BLaER1 treated with 17β-estradiol and CSF1 and Interleukin-3, amounts not matched to agents 10 nM and 100 nM (cell line): ENCODE measurements at regions not wholly inside any gene's neighbourhood (a gene's known extent, or its start where the extent isn't known, plus 50 kb on each side); places are given as distances from the start of the nearest gene placed in this dataset.

ENCODE experiments used
- H3K27ac ChIP-seq, 11 experiments: shearing (Covaris generic); formaldehyde crosslinking; 2 replicates each; pipeline ENCODE4 v1.8.1; 2022
- H3K27me3 ChIP-seq, 11 experiments: shearing (Covaris generic); formaldehyde crosslinking; 2 replicates each; pipeline ENCODE4 v1.8.1; 2022
- H3K36me3 ChIP-seq, 11 experiments: shearing (Covaris generic); formaldehyde crosslinking; 2 replicates each; pipeline ENCODE4 v1.8.1; 2022
- H3K4me1 ChIP-seq, 10 experiments: shearing (Covaris generic); formaldehyde crosslinking; 2 replicates each; pipeline ENCODE4 v1.8.1; 2022
- H3K4me2 ChIP-seq, 11 experiments: shearing (Covaris generic); formaldehyde crosslinking; 2 replicates each; pipeline ENCODE4 v1.8.1; 2022
- H3K4me3 ChIP-seq, 10 experiments: shearing (Covaris generic); formaldehyde crosslinking; 2 replicates each; pipeline ENCODE4 v1.8.1; 2022
- H3K9ac ChIP-seq, 11 experiments: shearing (Covaris generic); formaldehyde crosslinking; 2 replicates each; pipeline ENCODE4 v1.8.1; 2022
- H3K9me3 ChIP-seq, 11 experiments: shearing (Covaris generic); formaldehyde crosslinking; replicated peaks in 1 of 11; 2 replicates each; pipeline ENCODE4 v1.8.1; 2022
- H4K20me1 ChIP-seq, 11 experiments: shearing (Covaris generic); formaldehyde crosslinking; 2 replicates each; pipeline ENCODE4 v1.8.1; 2022
- Cebpa-rat ChIP-seq, 11 experiments: shearing (Covaris generic); IDR thresholded peaks; 2 replicates each; pipeline ENCODE4 v1.8.1; 2022

DNA sequence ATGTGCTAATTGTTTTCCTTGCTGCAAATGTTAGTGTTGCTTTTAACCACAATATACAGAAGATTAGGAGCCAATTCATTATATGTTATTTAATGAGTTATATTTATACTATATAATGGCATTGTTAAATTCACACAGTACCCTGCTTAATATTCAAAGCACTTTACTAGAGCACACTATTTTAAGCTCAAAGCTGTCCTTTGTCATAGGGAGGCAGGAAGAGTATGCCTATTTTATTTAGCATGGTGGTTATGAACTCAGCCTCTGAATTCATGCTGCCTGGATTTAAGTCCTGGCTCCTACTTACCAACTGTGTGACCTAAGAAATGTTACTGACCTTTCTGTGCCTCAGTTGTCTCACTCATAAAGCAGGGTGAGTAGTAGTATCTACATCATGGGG, 80.5 kb downstream of the FASTKD2 start:
- Histone ChIP-seq H3K27me3 (no peaks in the 10 kb centered on the region), H3K27ac (no peak overlapping the region), H3K9me3 (no peaks in the 10 kb centered on the region), H3K9ac (no peak overlapping the region), H4K20me1 (no peaks in the 10 kb centered on the region), H3K4me2 (no peak overlapping the region), H3K4me3 (no peak overlapping the region), H3K36me3 (no peaks in the 10 kb centered on the region), H3K4me1 (no peaks in the 10 kb centered on the region)
- no peak for TF ChIP-seq Cebpa-rat (IDR thresholded peaks at IDR 0.05)

DNA sequence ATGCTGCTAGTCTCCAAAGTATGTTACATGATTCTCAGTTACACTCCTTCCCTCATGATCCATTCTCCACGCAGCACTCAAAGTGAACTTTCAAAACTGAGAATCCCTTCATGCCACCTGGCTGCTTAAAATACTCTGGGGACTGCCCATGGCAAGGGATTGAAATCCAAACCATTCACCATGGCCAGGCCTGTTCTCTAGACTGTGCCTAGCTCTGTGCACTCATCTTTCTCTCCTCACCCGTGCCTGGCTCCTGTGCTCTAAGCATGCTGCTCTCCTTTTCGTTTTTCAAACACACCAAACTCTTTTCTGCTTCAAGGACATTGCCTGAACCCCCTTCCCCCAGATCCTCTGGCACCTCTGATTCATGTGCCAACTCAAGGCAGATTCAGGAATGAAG, 80.9 kb downstream of the FASTKD2 start:
- Histone ChIP-seq H3K27ac (no peak overlapping the region), H4K20me1 (no peaks in the 10 kb centered on the region)

DNA sequence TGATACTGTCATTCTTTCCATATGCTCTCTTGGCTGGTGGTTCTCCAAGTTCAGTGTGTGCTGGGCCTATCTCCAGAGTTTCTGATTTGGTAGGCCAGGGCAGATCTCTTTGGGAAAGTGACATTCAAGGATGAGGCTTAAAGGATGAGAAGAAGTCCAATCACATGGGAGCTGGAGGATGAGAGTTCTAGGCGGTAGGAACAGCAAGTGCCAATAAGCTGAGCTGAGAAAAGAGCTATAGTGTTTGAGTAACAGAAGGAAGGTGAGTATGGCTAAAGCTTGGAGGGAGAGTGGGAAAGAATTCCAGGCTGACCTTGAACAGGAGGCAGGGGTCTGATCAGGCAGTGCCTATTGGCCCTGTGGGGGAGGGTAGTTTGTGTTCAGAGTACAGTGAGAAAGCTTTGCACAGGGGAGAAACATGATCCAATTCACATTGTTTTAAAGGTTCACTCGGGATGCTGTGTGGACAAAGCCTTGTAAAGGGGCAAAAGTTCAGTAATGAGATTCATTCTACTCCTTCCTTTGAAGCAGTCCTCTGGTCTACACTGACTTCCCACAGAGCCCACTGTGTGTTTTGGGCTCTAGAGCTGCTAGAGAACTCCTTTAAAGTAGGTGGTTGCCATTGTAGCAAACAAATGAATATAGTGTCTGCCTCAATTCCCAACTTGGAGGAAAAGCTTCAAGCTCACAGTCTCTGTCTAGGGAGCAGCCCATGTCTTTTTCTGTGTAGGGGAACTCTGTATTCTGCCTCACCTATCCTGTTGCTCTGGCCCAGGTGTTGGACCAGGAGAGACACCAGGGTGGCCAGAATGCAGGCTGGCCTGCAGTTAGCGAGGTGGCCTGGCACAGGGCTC, 81.8 kb downstream of the FASTKD2 start:
- no peak for TF ChIP-seq Cebpa-rat (IDR thresholded peaks at IDR 0.05)
- H3K27me3 ChIP-seq: no peaks in the 10 kb centered on the region
- no peaks in the 10 kb centered on the region for H3K36me3 ChIP-seq
- H3K9me3 ChIP-seq: no peaks in the 10 kb centered on the region
- H3K4me2 ChIP-seq: no peak overlapping the region
- H3K4me1 ChIP-seq: no peaks in the 10 kb centered on the region
- H3K9ac ChIP-seq: no peak overlapping the region
- no peak overlapping the region for H3K4me3 ChIP-seq
- H3K27ac ChIP-seq: no peak overlapping the region
- H4K20me1 ChIP-seq: no peaks in the 10 kb centered on the region

More for the DNA sequence above, 80.9 kb downstream of the FASTKD2 start:
- H3K9ac ChIP-seq: no peak overlapping the region
- H3K36me3 ChIP-seq: no peaks in the 10 kb centered on the region
- no peaks in the 10 kb centered on the region for H3K9me3 ChIP-seq
- no peak for TF ChIP-seq Cebpa-rat (IDR thresholded peaks at IDR 0.05)
- no peak overlapping the region for H3K4me2 ChIP-seq
- no peaks in the 10 kb centered on the region for H3K4me1 ChIP-seq
- no peak overlapping the region for H3K4me3 ChIP-seq
- H3K27me3 ChIP-seq: no peaks in the 10 kb centered on the region

DNA sequence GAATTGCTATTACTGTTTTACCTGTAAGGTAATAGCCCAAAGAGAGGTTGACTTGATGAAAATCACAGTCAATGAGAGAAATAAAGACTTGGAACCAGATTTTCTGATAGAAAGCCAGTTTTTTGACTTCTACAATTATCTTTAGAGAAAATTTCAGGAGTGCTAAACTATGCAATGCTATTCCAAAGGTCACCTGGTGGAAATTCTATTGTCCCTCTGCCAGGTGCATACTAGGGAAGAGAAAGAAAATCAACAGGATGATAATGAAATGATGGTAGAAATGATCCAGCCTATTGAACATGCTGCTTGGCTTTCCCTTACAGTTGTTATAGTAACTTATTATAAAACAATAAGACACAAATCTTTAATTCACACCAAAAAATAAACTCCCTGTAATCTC, 85.0 kb downstream of the FASTKD2 start:
- no peak overlapping the region for H3K9ac ChIP-seq
- H3K36me3 ChIP-seq: no peaks in the 10 kb centered on the region
- H3K4me2 ChIP-seq: no peak overlapping the region
- H3K27ac ChIP-seq: no peak overlapping the region
- H3K4me1 ChIP-seq: no peaks in the 10 kb centered on the region
- no peaks in the 10 kb centered on the region for H3K27me3 ChIP-seq
- H3K9me3 ChIP-seq: no peaks in the 10 kb centered on the region
- H4K20me1 ChIP-seq: no peaks in the 10 kb centered on the region
- TF ChIP-seq Cebpa-rat (IDR thresholded peaks at IDR 0.05): no peak
- no peak overlapping the region for H3K4me3 ChIP-seq

DNA sequence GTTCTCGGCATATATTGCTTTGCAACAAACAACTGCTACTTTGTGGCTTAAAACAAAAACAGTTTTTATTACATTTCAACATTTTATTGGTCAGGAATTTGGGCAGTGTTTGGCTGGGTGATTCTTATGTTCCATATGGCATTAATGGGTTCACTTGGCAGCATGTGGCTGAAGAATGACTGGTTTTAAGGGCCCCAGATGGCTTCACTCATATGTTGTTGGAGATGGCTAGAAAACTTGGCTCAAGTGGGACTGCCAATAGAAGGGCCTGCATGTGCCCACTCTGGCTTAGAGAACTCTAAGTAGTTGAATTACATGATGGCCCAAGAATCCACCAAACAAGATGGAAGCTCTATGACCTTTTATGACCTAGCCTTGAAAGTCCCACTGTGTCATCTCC, 86.1 kb downstream of the FASTKD2 start:
- Histone ChIP-seq H3K27ac (no peak overlapping the region), H3K4me2 (no peak overlapping the region), H3K9ac (no peak overlapping the region), H4K20me1 (no peaks in the 10 kb centered on the region), H3K4me3 (no peak overlapping the region), H3K9me3 (no peaks in the 10 kb centered on the region), H3K36me3 (no peaks in the 10 kb centered on the region), H3K27me3 (no peaks in the 10 kb centered on the region), H3K4me1 (no peaks in the 10 kb centered on the region)
- no peak for TF ChIP-seq Cebpa-rat (IDR thresholded peaks at IDR 0.05)

DNA sequence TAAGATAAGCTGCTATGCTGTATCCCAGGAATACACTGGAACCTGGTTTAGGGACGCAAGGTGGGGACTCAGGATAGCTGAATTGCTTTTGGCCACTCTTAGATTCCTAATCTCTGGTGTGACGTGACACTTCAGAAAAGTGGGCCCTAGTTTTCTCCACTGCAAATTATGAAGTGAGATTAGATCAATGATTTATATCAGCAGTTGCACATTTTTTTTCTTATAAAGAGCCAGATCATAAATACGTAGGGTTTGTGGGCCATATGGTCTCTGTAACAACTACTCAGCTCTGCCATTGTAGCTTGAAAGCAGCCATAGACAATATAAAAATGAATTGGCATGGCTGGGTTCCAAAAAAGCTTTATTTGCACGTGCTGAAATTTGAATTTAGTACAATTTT, 85.4 kb upstream of the CPO start:
- Histone ChIP-seq H3K27ac (no peak overlapping the region), H3K4me2 (no peak overlapping the region), H3K9me3 (no peaks in the 10 kb centered on the region), H3K27me3 (no peaks in the 10 kb centered on the region), H3K4me3 (no peak overlapping the region), H3K36me3 (no peaks in the 10 kb centered on the region), H3K9ac (no peak overlapping the region), H3K4me1 (peaks cover 0 to 4% (median 2%) of the 10 kb centered on the region in 10 experiments; a peak in 9 of 20 replicates), H4K20me1 (no peaks in the 10 kb centered on the region)
- TF ChIP-seq Cebpa-rat (IDR thresholded peaks at IDR 0.05): no peak

DNA sequence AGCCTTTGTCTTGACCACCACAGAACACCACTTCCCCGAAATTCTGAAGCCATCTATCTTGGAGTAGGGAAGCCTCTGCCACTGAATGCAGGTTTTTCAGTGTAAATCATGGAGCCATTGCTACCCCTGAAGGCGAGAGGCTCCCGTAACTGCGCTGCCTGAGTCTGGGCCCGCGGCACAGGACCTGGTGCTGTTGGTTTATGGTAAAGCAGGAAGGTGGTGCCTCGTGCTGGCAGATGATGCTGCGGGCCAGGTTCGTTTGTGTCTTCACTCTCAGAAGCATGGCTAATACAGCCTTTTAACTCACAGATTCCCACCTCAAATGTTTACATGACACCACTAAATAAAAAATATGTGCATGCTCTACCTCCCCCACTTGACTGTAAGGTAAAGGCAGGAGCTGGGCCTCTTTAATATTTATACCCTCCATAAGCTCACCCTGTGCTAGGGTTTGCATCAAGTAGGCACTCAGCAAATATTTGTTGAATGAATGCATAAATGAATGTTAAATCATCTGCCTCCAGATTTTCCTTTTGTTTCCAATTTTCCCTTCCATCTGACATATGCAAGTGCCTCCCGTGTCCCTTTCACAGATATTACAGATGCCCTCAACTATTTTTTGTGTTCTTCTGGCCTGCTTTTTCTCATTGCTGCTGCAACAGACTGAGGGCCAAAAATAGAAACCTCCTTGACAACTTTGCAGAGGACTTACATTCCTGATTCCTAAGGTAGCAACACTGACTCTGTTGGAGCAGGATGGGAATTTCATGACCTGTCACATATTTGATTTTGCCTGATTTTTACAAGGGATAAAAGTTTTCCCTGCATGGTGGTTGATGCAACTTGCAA, 83.5 kb upstream of the CPO start:
- Histone ChIP-seq H3K4me3 (no peak overlapping the region), H3K9me3 (no peaks in the 10 kb centered on the region), H3K27me3 (no peaks in the 10 kb centered on the region), H3K27ac (no peak overlapping the region), H3K4me1 (peaks cover 0 to 12% (median 9%) of the 10 kb centered on the region in 10 experiments; a peak in 13 of 20 replicates), H3K4me2 (no peak overlapping the region), H3K9ac (no peak overlapping the region), H4K20me1 (no peaks in the 10 kb centered on the region), H3K36me3 (no peaks in the 10 kb centered on the region)
- TF ChIP-seq Cebpa-rat (IDR thresholded peaks at IDR 0.05): no peak

DNA sequence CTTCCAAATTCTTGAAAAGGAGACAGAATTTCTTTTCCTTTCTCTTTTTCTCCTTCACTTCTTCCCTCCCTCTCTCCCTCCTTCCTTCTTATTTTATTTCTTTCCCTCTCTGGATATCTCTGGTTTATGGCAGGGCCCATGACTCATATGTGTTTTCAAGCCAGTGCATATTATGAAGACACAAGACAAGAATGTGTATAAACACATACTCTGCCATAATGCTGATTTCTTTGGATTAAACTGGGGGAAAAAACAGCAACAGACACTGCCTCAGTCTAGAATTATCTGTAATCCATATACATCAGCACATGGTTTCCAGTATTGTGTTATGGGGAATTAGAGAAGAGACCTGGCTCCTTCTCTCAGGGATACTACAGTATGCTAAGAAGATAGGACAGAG, 82.8 kb upstream of the CPO start:
- no peak overlapping the region for H3K9ac ChIP-seq
- no peaks in the 10 kb centered on the region for H3K9me3 ChIP-seq
- H3K4me1 ChIP-seq: peaks cover 0 to 12% (median 9%) of the 10 kb centered on the region in 10 experiments; a peak in 13 of 20 replicates

DNA sequence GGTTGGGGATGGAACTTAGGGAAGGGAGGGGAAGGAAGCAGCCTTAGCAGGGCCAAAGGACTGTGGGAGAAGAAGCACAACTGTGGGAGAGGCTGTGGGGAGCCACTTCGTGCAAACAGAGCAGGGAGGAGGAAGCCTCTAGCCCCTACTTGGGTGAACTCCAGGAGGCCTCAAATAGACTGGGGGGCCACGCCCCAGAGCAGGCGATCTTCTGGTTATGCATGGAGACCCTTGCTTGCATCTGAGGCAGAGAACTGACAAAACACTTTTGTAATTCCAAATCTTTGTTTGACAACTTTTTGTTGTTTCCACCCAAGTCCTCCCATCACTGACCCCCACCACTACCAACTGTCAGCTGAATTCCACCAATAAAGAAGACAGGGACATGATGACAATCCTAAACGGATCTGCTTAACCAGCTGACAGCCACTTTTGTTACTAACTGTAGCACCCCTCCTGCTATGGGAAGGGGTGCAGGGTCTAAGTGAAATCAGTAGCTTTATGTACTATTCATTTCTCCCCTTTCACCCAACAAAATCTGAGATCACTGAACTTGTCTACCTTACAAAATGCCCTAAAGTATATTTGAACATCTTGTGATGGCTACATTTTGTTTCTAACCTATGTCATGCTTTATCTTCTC, 80.5 kb upstream of the CPO start:
- no peaks in the 10 kb centered on the region for H3K27me3 ChIP-seq
- no peak overlapping the region for H3K4me3 ChIP-seq
- no peak overlapping the region for H3K27ac ChIP-seq
- no peaks in the 10 kb centered on the region for H3K9me3 ChIP-seq
- H3K4me1 ChIP-seq: peaks cover 0 to 12% (median 9%) of the 10 kb centered on the region in 10 experiments; a peak in 13 of 20 replicates
- no peak for TF ChIP-seq Cebpa-rat (IDR thresholded peaks at IDR 0.05)
- no peaks in the 10 kb centered on the region for H3K36me3 ChIP-seq
- H3K9ac ChIP-seq: no peak overlapping the region
- H3K4me2 ChIP-seq: peak overlapping the region in 5 of 11 experiments; percentile 8 to 30 (median 28); a peak in 10 of 22 replicates
- H4K20me1 ChIP-seq: no peaks in the 10 kb centered on the region

More for the DNA sequence above, 82.8 kb upstream of the CPO start:
- no peak overlapping the region for H3K27ac ChIP-seq
- no peak overlapping the region for H3K4me2 ChIP-seq
- no peaks in the 10 kb centered on the region for H3K36me3 ChIP-seq
- TF ChIP-seq Cebpa-rat (IDR thresholded peaks at IDR 0.05): no peak
- H4K20me1 ChIP-seq: no peaks in the 10 kb centered on the region
- H3K4me3 ChIP-seq: no peak overlapping the region
- no peaks in the 10 kb centered on the region for H3K27me3 ChIP-seq
